ENCODE measurements at regions not wholly inside any gene's neighbourhood (a gene's known extent, or its start where the extent isn't known, plus 50 kb on each side); places are given as distances from the start of the nearest gene placed in this dataset.
A peak's percentile ranks its signal among the peaks of the same experiment; 100 is the strongest.

DNA sequence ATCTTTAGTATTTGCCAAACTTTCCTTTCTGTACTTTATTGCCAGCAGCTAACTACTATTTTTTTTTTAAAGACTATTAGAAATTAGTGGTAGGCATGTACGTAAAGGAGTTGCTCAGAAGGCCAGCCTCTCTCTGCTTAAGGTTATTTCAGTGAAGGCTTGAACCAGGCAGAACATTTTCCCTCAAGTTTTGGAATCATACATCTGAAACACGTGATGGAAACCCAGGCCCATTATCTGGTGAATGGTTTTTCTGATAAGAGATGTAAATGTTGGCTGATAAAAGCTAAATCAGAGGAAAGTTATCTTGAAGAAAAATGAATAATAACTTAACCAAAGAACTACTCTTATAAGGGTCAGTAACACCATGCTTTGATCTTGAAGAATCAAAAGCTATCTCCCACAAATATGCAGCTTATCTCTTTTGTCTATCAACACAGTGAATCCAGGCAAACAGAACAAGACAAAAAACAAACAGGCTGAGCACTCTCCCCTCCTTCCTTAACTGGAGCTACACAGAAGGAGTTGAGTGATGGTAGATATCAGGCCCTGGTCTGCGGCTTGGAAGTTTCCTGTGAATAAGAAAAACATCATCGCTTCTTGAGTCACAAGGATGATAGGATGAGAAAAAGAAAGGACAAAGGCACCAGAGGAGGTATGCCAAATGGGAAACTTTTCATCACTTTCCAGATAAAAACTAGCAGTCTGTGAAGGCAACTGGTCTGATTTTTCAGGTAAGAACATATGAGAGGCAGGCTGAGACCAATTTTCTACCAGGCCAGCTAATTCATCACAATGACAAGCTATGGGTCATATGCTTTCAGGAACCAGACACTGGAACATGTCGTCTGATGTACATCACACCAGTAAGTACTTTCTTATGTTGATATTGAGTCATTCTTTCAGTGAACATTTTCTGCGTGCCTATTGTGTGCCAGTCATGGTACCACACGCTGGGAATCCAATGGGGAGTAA, 88.4 kb upstream of the STK17B start:
- Histone ChIP-seq H3K9ac (ENCODE audit: insufficient read depth, low read length) (no peak overlapping the region), H3K27me3 (ENCODE audit: control insufficient read depth, insufficient read depth, low read length) (no peaks in the 10 kb centered on the region), H4K20me1 (ENCODE audit: control insufficient read depth, extremely low read depth, insufficient read depth, low read length) (no peaks in the 10 kb centered on the region), H3K9me3 (ENCODE audit: control insufficient read depth, insufficient read depth, low read depth, low read length) (no peaks in the 10 kb centered on the region), H3K27ac (ENCODE audit: insufficient read depth, low read length) (no peak overlapping the region), H3K4me3 (replicated peaks in 1 of 4; ENCODE audit: control extremely low read depth in 1 of 4, insufficient read depth in 1 of 4, low read depth in 3 of 4, low read length in 4 of 4) (no peak overlapping the region), H3K4me1 (ENCODE audit: control insufficient read depth, extremely low read depth, insufficient read depth, low read length) (no peaks in the 10 kb centered on the region), H3K4me2 (ENCODE audit: extremely low read depth, insufficient read depth, low read length) (peak overlapping the region; percentile 17), H3K79me2 (ENCODE audit: control insufficient read depth, insufficient read depth, low read length) (no peaks in the 10 kb centered on the region), H3K36me3 (ENCODE audit: control insufficient read depth, insufficient read depth, low read length) (no peaks in the 10 kb centered on the region), H2AFZ (ENCODE audit: low read length) (peak overlapping the region; percentile 57)
- DNase-seq (ENCODE audit: low read depth in 2 of 2) = peak; percentile 59 to 98
- TF ChIP-seq, protein P1, sequence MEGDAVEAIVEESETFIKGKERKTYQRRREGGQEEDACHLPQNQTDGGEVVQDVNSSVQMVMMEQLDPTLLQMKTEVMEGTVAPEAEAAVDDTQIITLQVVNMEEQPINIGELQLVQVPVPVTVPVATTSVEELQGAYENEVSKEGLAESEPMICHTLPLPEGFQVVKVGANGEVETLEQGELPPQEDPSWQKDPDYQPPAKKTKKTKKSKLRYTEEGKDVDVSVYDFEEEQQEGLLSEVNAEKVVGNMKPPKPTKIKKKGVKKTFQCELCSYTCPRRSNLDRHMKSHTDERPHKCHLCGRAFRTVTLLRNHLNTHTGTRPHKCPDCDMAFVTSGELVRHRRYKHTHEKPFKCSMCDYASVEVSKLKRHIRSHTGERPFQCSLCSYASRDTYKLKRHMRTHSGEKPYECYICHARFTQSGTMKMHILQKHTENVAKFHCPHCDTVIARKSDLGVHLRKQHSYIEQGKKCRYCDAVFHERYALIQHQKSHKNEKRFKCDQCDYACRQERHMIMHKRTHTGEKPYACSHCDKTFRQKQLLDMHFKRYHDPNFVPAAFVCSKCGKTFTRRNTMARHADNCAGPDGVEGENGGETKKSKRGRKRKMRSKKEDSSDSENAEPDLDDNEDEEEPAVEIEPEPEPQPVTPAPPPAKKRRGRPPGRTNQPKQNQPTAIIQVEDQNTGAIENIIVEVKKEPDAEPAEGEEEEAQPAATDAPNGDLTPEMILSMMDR (conservative IDR thresholded peaks at IDR 0.05 in 1 of 2, IDR thresholded peaks at IDR 0.05 in 1 of 2; ENCODE audit: low read depth in 1 of 2, low read length in 2 of 2) = no peak
- no peak for TF ChIP-seq EZH2 (IDR thresholded peaks at IDR 0.05; ENCODE audit: low read length, missing control alignments)

DNA sequence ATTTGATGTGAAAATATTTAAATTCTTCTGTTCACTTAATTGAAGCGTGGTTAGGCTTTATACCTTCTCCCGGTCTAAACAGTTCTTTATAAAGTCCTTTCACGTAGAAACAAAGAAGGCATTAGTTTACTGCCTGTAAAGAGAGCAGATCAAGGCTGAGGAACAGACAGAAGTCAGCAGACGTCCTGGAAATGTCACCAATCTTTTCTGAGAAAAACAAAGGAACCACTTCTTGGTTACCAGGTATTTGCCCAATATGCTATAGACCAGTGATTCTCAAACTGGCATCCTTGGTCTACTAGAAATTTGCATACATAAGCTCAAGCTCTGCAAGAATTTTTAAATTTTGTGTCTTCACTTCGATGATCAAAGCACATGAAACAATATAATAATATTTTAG, 89.2 kb upstream of the STK17B start:
- H2AFZ ChIP-seq (ENCODE audit: low read length) = no peak overlapping the region
- no peaks in the 10 kb centered on the region for H3K4me1 ChIP-seq (ENCODE audit: control insufficient read depth, extremely low read depth, insufficient read depth, low read length)
- no peaks in the 10 kb centered on the region for H3K36me3 ChIP-seq (ENCODE audit: control insufficient read depth, insufficient read depth, low read length)
- no peaks in the 10 kb centered on the region for H4K20me1 ChIP-seq (ENCODE audit: control insufficient read depth, extremely low read depth, insufficient read depth, low read length)
- no peak overlapping the region for H3K4me2 ChIP-seq (ENCODE audit: extremely low read depth, insufficient read depth, low read length)
- no peaks in the 10 kb centered on the region for H3K9me3 ChIP-seq (ENCODE audit: control insufficient read depth, insufficient read depth, low read depth, low read length)
- H3K79me2 ChIP-seq (ENCODE audit: control insufficient read depth, insufficient read depth, low read length) = no peaks in the 10 kb centered on the region
- no peak overlapping the region for H3K4me3 ChIP-seq (replicated peaks in 1 of 4; ENCODE audit: control extremely low read depth in 1 of 4, insufficient read depth in 1 of 4, low read depth in 3 of 4, low read length in 4 of 4)
- H3K27me3 ChIP-seq (ENCODE audit: control insufficient read depth, insufficient read depth, low read length) = no peaks in the 10 kb centered on the region
- H3K9ac ChIP-seq (ENCODE audit: insufficient read depth, low read length) = no peak overlapping the region
- TF ChIP-seq EZH2 (IDR thresholded peaks at IDR 0.05; ENCODE audit: low read length, missing control alignments) = no peak
- TF ChIP-seq, protein P1 (conservative IDR thresholded peaks at IDR 0.05 in 1 of 2, IDR thresholded peaks at IDR 0.05 in 1 of 2; ENCODE audit: low read depth in 1 of 2, low read length in 2 of 2) = no peak
- DNase-seq (ENCODE audit: low read depth in 2 of 2) = no peak
- no peak overlapping the region for H3K27ac ChIP-seq (ENCODE audit: insufficient read depth, low read length)

- TF ChIP-seq EZH2 (IDR thresholded peaks at IDR 0.05; ENCODE audit: low read length, missing control alignments) = no peak
- TF ChIP-seq, protein P1 (conservative IDR thresholded peaks at IDR 0.05 in 1 of 2, IDR thresholded peaks at IDR 0.05 in 1 of 2; ENCODE audit: low read depth in 1 of 2, low read length in 2 of 2) = no peak
- Histone ChIP-seq H3K4me3 (replicated peaks in 1 of 4; ENCODE audit: control extremely low read depth in 1 of 4, insufficient read depth in 1 of 4, low read depth in 3 of 4, low read length in 4 of 4) (no peak overlapping the region), H3K9ac (ENCODE audit: insufficient read depth, low read length) (no peak overlapping the region), H3K9me3 (ENCODE audit: control insufficient read depth, insufficient read depth, low read depth, low read length) (no peaks in the 10 kb centered on the region), H3K4me1 (ENCODE audit: control insufficient read depth, extremely low read depth, insufficient read depth, low read length) (no peaks in the 10 kb centered on the region), H3K79me2 (ENCODE audit: control insufficient read depth, insufficient read depth, low read length) (no peaks in the 10 kb centered on the region), H4K20me1 (ENCODE audit: control insufficient read depth, extremely low read depth, insufficient read depth, low read length) (no peaks in the 10 kb centered on the region), H3K27ac (ENCODE audit: insufficient read depth, low read length) (no peak overlapping the region), H3K27me3 (ENCODE audit: control insufficient read depth, insufficient read depth, low read length) (no peaks in the 10 kb centered on the region), H2AFZ (ENCODE audit: low read length) (no peak overlapping the region), H3K4me2 (ENCODE audit: extremely low read depth, insufficient read depth, low read length) (no peak overlapping the region), H3K36me3 (ENCODE audit: control insufficient read depth, insufficient read depth, low read length) (no peaks in the 10 kb centered on the region)
- no peak for DNase-seq (ENCODE audit: low read depth in 2 of 2)
These were observed 91.2 kb upstream of the STK17B start for GRCh38 chr2:196262606-196263005.
